Neural progenitor cell (in vitro differentiated cells): ENCODE measurements at regions not wholly inside any gene's neighbourhood (a gene's known extent, or its start where the extent isn't known, plus 50 kb on each side); places are given as distances from the start of the nearest gene placed in this dataset.

Source experiments
- DNase-seq: peaks from one replicate; pipeline ENCODE4 v3.0.0-alpha.2; 2016; ENCODE audit warnings: low spot score
- H2AFZ ChIP-seq: fragments of 200-600 bp; sonication (generic); replicated peaks from 2 replicates; pipeline ENCODE4 v1.6.1; 2016; ENCODE audit warnings: antibody characterized with exemption
- H3F3A ChIP-seq: fragments of 200-600 bp; sonication (generic); 2 replicates; pipeline ENCODE4 v1.6.1; 2016; ENCODE audit warnings: antibody characterized with exemption, low read depth
- H3K27ac ChIP-seq: fragments of 200-600 bp; sonication (generic); 2 replicates; pipeline ENCODE4 v1.5.1; 2016; ENCODE audit warnings: mild to moderate bottlenecking
- H3K27me3 ChIP-seq: fragments of 200-600 bp; sonication (generic); 2 replicates; pipeline ENCODE4 v1.6.1; 2016; ENCODE audit warnings: mild to moderate bottlenecking, moderate library complexity
- H3K36me3 ChIP-seq: fragments of 200-600 bp; sonication (generic); 2 replicates; pipeline ENCODE4 v1.5.1; 2016
- H3K4me1 ChIP-seq: fragments of 200-600 bp; sonication (generic); 2 replicates; pipeline ENCODE4 v1.6.1; 2016; ENCODE audit warnings: mixed run types
- H3K4me2 ChIP-seq: fragments of 200-600 bp; sonication (generic); 2 replicates; pipeline ENCODE4 v1.6.1; 2016
- H3K4me3 ChIP-seq: fragments of 200-600 bp; sonication (generic); 2 replicates; pipeline ENCODE4 v1.5.1; 2016
- H3K79me2 ChIP-seq: fragments of 200-600 bp; sonication (generic); 2 replicates; pipeline ENCODE4 v1.6.1; 2016; ENCODE audit warnings: low read depth
- H3K9ac ChIP-seq: fragments of 200-600 bp; sonication (generic); 2 replicates; pipeline ENCODE4 v1.6.1; 2016
- H3K9me3 ChIP-seq: fragments of 200-600 bp; sonication (generic); 2 replicates; pipeline ENCODE4 v1.5.1; 2016; ENCODE audit warnings: low read depth
- H4K20me1 ChIP-seq: fragments of 200-600 bp; sonication (generic); 2 replicates; pipeline ENCODE4 v1.6.1; 2016; ENCODE audit warnings: low read depth
- H3K27ac Mint-ChIP-seq: 3 replicates; pipeline ENCODE4 v1.8.0; 2021; ENCODE audit warnings: mixed read lengths
- H3K27me3 Mint-ChIP-seq: 2 replicates; pipeline ENCODE4 v1.8.0; 2022; ENCODE audit warnings: low read depth, mild to moderate bottlenecking, inconsistent platforms, moderate library complexity, mixed read lengths; ENCODE audit not compliant: insufficient read depth
- H3K36me3 Mint-ChIP-seq: 3 replicates; pipeline ENCODE4 v1.8.0; 2021; ENCODE audit warnings: mixed read lengths
- H3K4me1 Mint-ChIP-seq: 3 replicates; pipeline ENCODE4 v1.8.0; 2021; ENCODE audit warnings: mixed read lengths
- H3K4me3 Mint-ChIP-seq: 3 replicates; pipeline ENCODE4 v1.8.0; 2021; ENCODE audit warnings: mild to moderate bottlenecking, moderate library complexity, mixed read lengths
- H3K9me3 Mint-ChIP-seq: 3 replicates; pipeline ENCODE4 v1.8.0; 2020; ENCODE audit warnings: mixed read lengths
- CTCF ChIP-seq: fragments of 200-600 bp; sonication (generic); IDR thresholded peaks from 2 replicates; pipeline ENCODE4 v1.5.1; 2017; ENCODE audit warnings: antibody characterized with exemption, mild to moderate bottlenecking
- EZH2 ChIP-seq: fragments of 200-600 bp; sonication (generic); IDR thresholded peaks from 2 replicates; pipeline ENCODE4 v1.6.1; 2017; ENCODE audit warnings: antibody characterized with exemption, mild to moderate bottlenecking, moderate library complexity
- EZH2phosphoT487 ChIP-seq: fragments of 200-600 bp; sonication (generic); IDR thresholded peaks from 2 replicates; pipeline ENCODE4 v1.6.1; 2017; ENCODE audit warnings: antibody characterized with exemption

DNA sequence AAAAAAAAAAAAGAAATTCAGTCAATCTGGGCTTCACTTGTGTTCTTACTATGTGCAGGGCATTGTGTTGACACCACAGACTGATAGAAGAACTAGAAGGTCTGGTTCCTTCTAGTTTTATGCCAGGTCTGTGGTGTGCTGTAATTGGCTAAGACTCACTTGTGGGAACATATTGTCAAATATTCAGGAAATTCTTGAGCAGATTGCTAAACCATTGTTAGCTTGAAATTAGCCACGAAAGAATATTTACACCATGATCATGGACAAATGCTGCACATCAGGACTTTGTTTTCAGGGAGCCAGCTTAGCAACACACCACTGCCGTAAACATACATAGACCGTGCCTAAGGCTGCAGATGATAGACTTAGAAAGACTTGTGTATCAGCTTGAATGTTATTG, 74.6 kb downstream of the GTPBP8 start:
- H3K27me3 Mint-ChIP-seq = peaks cover 3% of the 10 kb centered on the region
- H3K4me2 ChIP-seq = no peak overlapping the region
- peaks cover 1% of the 10 kb centered on the region for H3K4me1 Mint-ChIP-seq
- no peaks in the 10 kb centered on the region for H4K20me1 ChIP-seq
- no peak overlapping the region for H3K27ac ChIP-seq
- H3F3A ChIP-seq = no peaks in the 10 kb centered on the region
- H3K9me3 Mint-ChIP-seq = peaks cover 27% of the 10 kb centered on the region
- no peaks in the 10 kb centered on the region for H3K27me3 ChIP-seq
- H3K79me2 ChIP-seq = no peaks in the 10 kb centered on the region
- H3K36me3 ChIP-seq = no peaks in the 10 kb centered on the region
- peaks cover 39% of the 10 kb centered on the region for H3K36me3 Mint-ChIP-seq
- no peak for TF ChIP-seq EZH2
- TF ChIP-seq CTCF = no peak
- TF ChIP-seq EZH2phosphoT487 = no peak
- no peak overlapping the region for H2AFZ ChIP-seq
- H3K27ac Mint-ChIP-seq = no peak overlapping the region
- H3K4me3 Mint-ChIP-seq = no peak overlapping the region
- no peak for DNase-seq
- H3K4me1 ChIP-seq = peaks cover 2% of the 10 kb centered on the region
- no peaks in the 10 kb centered on the region for H3K9me3 ChIP-seq
- no peak overlapping the region for H3K9ac ChIP-seq
- no peak overlapping the region for H3K4me3 ChIP-seq

DNA sequence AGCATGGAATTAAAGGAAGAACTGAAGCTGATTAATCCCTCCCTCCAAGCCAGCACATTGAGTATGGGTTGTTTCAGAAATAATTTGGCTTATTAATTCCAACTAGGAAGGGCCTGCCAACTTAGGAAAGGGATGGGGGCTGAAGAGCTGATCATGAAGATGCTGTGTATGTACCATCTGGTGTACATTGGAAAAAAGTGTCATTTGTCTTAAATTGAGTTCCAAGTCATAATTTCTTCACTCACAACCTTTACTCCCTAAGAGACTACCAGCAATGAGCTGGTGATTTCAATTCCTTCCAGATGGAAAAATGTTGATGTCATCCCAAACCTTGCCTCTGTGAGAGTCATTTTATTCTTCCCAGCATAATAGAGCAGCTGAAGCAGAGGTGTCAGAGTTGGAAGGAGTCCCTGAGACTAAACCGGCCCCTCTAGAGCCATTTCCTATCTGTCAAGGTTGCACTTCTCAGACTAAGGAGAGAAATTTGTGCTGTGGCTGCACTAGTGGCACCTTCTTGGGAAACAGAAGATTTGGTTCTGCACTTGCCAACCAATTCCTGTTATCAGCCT, 79.4 kb downstream of the GTPBP8 start:
- TF ChIP-seq EZH2phosphoT487 (no peak), CTCF (no peak), EZH2 (no peak)
- DNase-seq = no peak
- H3K27me3 Mint-ChIP-seq = no peaks in the 10 kb centered on the region
- Histone ChIP-seq H3K27me3 (no peaks in the 10 kb centered on the region), H3F3A (no peaks in the 10 kb centered on the region), H3K4me2 (no peak overlapping the region), H3K9ac (no peak overlapping the region), H3K27ac (no peak overlapping the region), H2AFZ (no peak overlapping the region), H3K4me1 (peaks cover 7% of the 10 kb centered on the region), H3K36me3 (no peaks in the 10 kb centered on the region), H3K9me3 (no peaks in the 10 kb centered on the region), H3K79me2 (no peaks in the 10 kb centered on the region), H4K20me1 (no peaks in the 10 kb centered on the region), H3K4me3 (no peak overlapping the region)
- peaks cover 25% of the 10 kb centered on the region for H3K36me3 Mint-ChIP-seq
- no peak overlapping the region for H3K4me3 Mint-ChIP-seq
- peaks cover 9% of the 10 kb centered on the region for H3K4me1 Mint-ChIP-seq
- H3K9me3 Mint-ChIP-seq = peaks cover 32% of the 10 kb centered on the region
- no peak overlapping the region for H3K27ac Mint-ChIP-seq

GRCh38 chr3:113070681-113071113, 79.9 kb downstream of the GTPBP8 start:
- no peak overlapping the region for H3K27ac Mint-ChIP-seq

More at GRCh38 chr3:113070681-113071113, 79.9 kb downstream of the GTPBP8 start:
- Histone ChIP-seq H3K27ac (no peak overlapping the region), H3K79me2 (no peaks in the 10 kb centered on the region), H3K9ac (no peak overlapping the region), H4K20me1 (no peaks in the 10 kb centered on the region), H3K36me3 (no peaks in the 10 kb centered on the region), H3K4me3 (no peak overlapping the region), H3K9me3 (no peaks in the 10 kb centered on the region), H3K27me3 (no peaks in the 10 kb centered on the region), H3F3A (no peaks in the 10 kb centered on the region), H3K4me2 (no peak overlapping the region), H2AFZ (no peak overlapping the region), H3K4me1 (peaks cover 7% of the 10 kb centered on the region)
- no peak for DNase-seq
- H3K27me3 Mint-ChIP-seq = no peaks in the 10 kb centered on the region
- peaks cover 22% of the 10 kb centered on the region for H3K36me3 Mint-ChIP-seq
- peaks cover 30% of the 10 kb centered on the region for H3K9me3 Mint-ChIP-seq
- TF ChIP-seq EZH2 (no peak), CTCF (no peak), EZH2phosphoT487 (no peak)
- no peak overlapping the region for H3K4me3 Mint-ChIP-seq
- H3K4me1 Mint-ChIP-seq = peaks cover 9% of the 10 kb centered on the region
